Adrenal gland (tissue), 5 donors: ENCODE measurements at regions not wholly inside any gene's neighbourhood (a gene's known extent, or its start where the extent isn't known, plus 50 kb on each side); places are given as distances from the start of the nearest gene placed in this dataset.

ENCODE experiments used
- POLR2A ChIP-seq, 2 donors: fragments of 450-650 bp; IDR thresholded peaks; one replicate each; pipeline ENCODE4 v1.6.1; 2017; ENCODE audit warnings: antibody characterized with exemption in 2 of 2, mild to moderate bottlenecking in 2 of 2, moderate library complexity in 1 of 2
- TF ChIP-seq, protein P1 (sequence below), 6 experiments: fragments of 450-650 bp in 4 of 6; fragments of 200-600 bp in 2 of 6; sonication (generic) in 1 of 6; IDR thresholded peaks; 1 replicate in 5 of 6; 2 replicates in 1 of 6; pipeline versions ENCODE4 v1.5.1 to v1.8.0; 2016 to 2021; ENCODE audit warnings: antibody characterized with exemption in 6 of 6, mild to moderate bottlenecking in 2 of 6, moderate library complexity in 1 of 6
- donor health status: DM: no; HTN: no; CAD: no.

DNA sequence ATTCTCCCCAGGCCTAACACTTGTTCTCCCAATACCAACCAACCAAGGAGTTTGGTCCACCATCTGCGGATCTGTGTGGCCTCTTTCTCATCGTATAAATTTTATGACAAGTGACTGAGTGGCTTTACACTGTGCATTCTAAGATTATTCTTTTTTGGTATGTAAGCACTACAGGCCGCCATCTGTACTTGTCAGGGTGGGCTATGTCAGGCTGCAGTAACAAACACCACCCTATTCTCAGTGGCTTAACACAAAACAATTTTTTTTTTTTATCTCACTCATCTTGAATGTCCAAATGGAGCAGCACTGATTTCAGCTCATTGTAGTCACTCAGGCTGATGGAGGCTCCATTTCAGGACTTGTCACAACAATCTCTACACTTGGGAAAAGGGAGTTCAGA lies 412.7 kb upstream of the MIR17HG start:
- TF ChIP-seq, protein P1, sequence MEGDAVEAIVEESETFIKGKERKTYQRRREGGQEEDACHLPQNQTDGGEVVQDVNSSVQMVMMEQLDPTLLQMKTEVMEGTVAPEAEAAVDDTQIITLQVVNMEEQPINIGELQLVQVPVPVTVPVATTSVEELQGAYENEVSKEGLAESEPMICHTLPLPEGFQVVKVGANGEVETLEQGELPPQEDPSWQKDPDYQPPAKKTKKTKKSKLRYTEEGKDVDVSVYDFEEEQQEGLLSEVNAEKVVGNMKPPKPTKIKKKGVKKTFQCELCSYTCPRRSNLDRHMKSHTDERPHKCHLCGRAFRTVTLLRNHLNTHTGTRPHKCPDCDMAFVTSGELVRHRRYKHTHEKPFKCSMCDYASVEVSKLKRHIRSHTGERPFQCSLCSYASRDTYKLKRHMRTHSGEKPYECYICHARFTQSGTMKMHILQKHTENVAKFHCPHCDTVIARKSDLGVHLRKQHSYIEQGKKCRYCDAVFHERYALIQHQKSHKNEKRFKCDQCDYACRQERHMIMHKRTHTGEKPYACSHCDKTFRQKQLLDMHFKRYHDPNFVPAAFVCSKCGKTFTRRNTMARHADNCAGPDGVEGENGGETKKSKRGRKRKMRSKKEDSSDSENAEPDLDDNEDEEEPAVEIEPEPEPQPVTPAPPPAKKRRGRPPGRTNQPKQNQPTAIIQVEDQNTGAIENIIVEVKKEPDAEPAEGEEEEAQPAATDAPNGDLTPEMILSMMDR (IDR thresholded peaks at IDR 0.05): no peak
- no peak for TF ChIP-seq POLR2A (IDR thresholded peaks at IDR 0.05)
